Sigmoid colon (tissue), 4 donors: ENCODE measurements at regions not wholly inside any gene's neighbourhood (a gene's known extent, or its start where the extent isn't known, plus 50 kb on each side); places are given as distances from the start of the nearest gene placed in this dataset.

Experiments used
- CTCF ChIP-seq, 4 experiments: fragments of 450-650 bp in 3 of 4; fragments of 200-600 bp in 1 of 4; IDR thresholded peaks; one replicate each; pipeline ENCODE4 v1.5.1; 2016 to 2019; ENCODE audit warnings: antibody characterized with exemption in 4 of 4, mild to moderate bottlenecking in 3 of 4, moderate library complexity in 2 of 4
- POLR2A ChIP-seq, 2 donors: fragments of 450-650 bp; IDR thresholded peaks; one replicate each; pipeline ENCODE4 v1.6.1; 2016; ENCODE audit warnings: antibody characterized with exemption in 2 of 2, mild to moderate bottlenecking in 2 of 2, moderate library complexity in 2 of 2
- POLR2AphosphoS5 ChIP-seq, 4 donors: sonication (generic); formaldehyde crosslinking; IDR thresholded peaks; one replicate each; pipeline ENCODE4 v1.6.1; 2017; ENCODE audit warnings: antibody characterized with exemption in 4 of 4

GRCh38 chr1:29914936-29915335 is 678.6 kb downstream of the PTPRU start:
- TF ChIP-seq POLR2AphosphoS5 (IDR thresholded peaks at IDR 0.05) (no peak), CTCF (IDR thresholded peaks at IDR 0.05) (no peak), POLR2A (IDR thresholded peaks at IDR 0.05) (no peak)
